Loucy (cell line): ENCODE measurements at regions not wholly inside any gene's neighbourhood (a gene's known extent, or its start where the extent isn't known, plus 50 kb on each side); places are given as distances from the start of the nearest gene placed in this dataset.

ENCODE experiments used
- CTCF ChIP-seq: fragments of 200-600 bp; sonication (generic); conservative IDR thresholded peaks from 2 replicates; pipeline ENCODE4 v1.5.1; 2014; ENCODE audit warnings: mild to moderate bottlenecking, antibody characterized with exemption, low read length
- EZH2phosphoT487 ChIP-seq: fragments of 200-600 bp; IDR thresholded peaks from 2 replicates; pipeline ENCODE4 v1.6.1; 2018; ENCODE audit warnings: antibody characterized with exemption, mild to moderate bottlenecking, moderate library complexity, borderline replicate concordance

DNA sequence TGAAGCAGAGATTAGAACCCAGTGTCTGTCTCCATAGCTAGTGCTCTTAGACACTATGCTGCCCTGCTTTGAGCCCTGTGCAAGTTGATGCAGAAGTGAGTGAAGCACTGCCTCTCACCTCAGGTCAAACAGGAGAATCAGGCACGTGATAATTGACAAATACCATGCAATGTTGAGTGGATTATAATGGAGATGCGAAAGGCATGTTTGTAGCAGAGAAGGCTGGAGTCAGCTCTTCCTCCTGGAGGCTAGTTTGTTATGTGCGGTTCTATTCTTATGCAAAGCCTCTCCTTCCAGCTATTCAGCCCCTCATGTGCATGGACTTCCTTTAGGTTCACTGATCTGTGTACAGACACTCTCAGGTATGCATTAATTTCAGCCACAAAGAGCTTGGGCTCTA lies 108.5 kb downstream of the MANEA start:
- TF ChIP-seq CTCF = no peak
- no peak for TF ChIP-seq EZH2phosphoT487
